ENCODE measurements at regions not wholly inside any gene's neighbourhood (a gene's known extent, or its start where the extent isn't known, plus 50 kb on each side); places are given as distances from the start of the nearest gene placed in this dataset.

- TF ChIP-seq CTCF (IDR thresholded peaks at IDR 0.05; ENCODE audit: low read length) (no peak), EZH2 (optimal IDR thresholded peaks at IDR 0.05; ENCODE audit: low read depth, low read length) (no peak)
Observed at GRCh38 chr18:56089612-56090258, 501.7 kb upstream of the TCF4 start.

Measured in MM.1S (cell line).